Activated CD8-positive, alpha-beta T cell treated with anti-CD3 and anti-CD28 coated beads for 36 hours (primary cell): ENCODE measurements at regions not wholly inside any gene's neighbourhood (a gene's known extent, or its start where the extent isn't known, plus 50 kb on each side); places are given as distances from the start of the nearest gene placed in this dataset.

Experiments
- ATAC-seq: fragments of 200-7000 bp; cut with Tn5 transposase; one replicate; pipeline ENCODE4 v1.10.0; 2021; ENCODE audit warnings: mild to moderate bottlenecking, moderate library complexity
- CTCF ChIA-PET: fragments of 350-600 bp; sonication (Branson Sonifier 250); formaldehyde crosslinking; loops from one replicate; lab custom pipeline; 2021; ENCODE audit warnings: antibody characterized with exemption; lab: Charles Lee
- POLR2A ChIA-PET: fragments of 350-600 bp; sonication (Branson Sonifier 250); formaldehyde crosslinking; loops from one replicate; lab custom pipeline; 2021; ENCODE audit warnings: antibody characterized with exemption; lab: Charles Lee
- DNase-seq: peaks from one replicate; pipeline ENCODE4 v3.0.0-alpha.2; 2020
- H3K27ac Mint-ChIP-seq: one replicate; pipeline ENCODE4 v1.8.0; 2021; ENCODE audit warnings: mild to moderate bottlenecking, mixed read lengths
- H3K27me3 Mint-ChIP-seq: one replicate; pipeline ENCODE4 v1.8.0; 2021; ENCODE audit warnings: mixed read lengths
- H3K36me3 Mint-ChIP-seq: one replicate; pipeline ENCODE4 v1.8.0; 2021; ENCODE audit warnings: low read depth, mixed read lengths
- H3K4me1 Mint-ChIP-seq: one replicate; pipeline ENCODE4 v1.8.0; 2021; ENCODE audit warnings: low read depth, mixed read lengths
- H3K4me3 Mint-ChIP-seq: one replicate; pipeline ENCODE4 v1.8.0; 2021; ENCODE audit warnings: mild to moderate bottlenecking, moderate library complexity, mixed read lengths
- H3K9me3 Mint-ChIP-seq: one replicate; pipeline ENCODE4 v1.8.0; 2021; ENCODE audit warnings: mixed read lengths
- intact Hi-C: fragments of 100-400 bp; cut with micrococcal nuclease; formaldehyde crosslinking; loops from one replicate; pipeline ENCODE4 v1.10.0; 2022
- TF ChIP-seq, protein P1 (sequence below): fragments of 200-600 bp; IDR thresholded peaks from one replicate; pipeline ENCODE4 v1.8.0; 2022; ENCODE audit warnings: antibody characterized with exemption, mild to moderate bottlenecking

DNA sequence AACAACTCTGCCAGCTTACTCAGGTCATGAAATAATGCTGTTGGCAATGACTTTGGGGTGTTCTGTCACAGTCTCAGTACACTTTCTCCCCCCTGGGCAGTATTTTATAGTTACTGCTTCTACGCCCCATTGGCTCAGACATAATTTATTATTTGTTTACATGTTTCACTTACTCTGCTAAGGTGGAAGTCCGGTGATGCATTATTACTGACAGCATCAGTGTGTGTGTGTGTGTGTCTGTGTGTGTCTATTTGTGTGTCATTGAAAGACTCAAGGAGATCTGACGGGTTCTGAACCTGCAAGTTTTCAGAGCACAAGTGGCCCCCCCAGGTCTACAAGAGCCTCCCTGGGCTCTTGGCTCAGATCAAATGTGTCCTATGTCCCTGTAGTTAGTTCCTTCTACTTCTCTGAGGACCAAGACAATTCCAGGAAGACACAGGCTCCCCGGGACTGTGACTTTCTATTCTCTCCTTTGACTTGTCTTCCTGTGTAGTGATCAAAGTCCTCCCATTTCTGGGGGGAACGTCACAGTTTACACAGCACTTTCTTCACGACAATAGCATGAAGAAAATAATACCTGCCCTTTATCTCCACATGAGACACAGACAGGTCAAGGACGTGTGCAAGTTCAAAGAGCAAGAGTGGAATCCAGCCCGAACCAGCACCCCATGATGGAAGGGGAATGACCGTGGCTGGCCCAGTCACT is 283.7 kb upstream of the GATB start:
- ChIA-PET POLR2A (no interaction called here), CTCF (interaction anchor here (1.4 kb wide), 1 partner anchor 16 kb away, joined by 4 read pairs; no protein-coding TSS in a partner anchor)
- TF ChIP-seq, protein P1, sequence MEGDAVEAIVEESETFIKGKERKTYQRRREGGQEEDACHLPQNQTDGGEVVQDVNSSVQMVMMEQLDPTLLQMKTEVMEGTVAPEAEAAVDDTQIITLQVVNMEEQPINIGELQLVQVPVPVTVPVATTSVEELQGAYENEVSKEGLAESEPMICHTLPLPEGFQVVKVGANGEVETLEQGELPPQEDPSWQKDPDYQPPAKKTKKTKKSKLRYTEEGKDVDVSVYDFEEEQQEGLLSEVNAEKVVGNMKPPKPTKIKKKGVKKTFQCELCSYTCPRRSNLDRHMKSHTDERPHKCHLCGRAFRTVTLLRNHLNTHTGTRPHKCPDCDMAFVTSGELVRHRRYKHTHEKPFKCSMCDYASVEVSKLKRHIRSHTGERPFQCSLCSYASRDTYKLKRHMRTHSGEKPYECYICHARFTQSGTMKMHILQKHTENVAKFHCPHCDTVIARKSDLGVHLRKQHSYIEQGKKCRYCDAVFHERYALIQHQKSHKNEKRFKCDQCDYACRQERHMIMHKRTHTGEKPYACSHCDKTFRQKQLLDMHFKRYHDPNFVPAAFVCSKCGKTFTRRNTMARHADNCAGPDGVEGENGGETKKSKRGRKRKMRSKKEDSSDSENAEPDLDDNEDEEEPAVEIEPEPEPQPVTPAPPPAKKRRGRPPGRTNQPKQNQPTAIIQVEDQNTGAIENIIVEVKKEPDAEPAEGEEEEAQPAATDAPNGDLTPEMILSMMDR, result no peak
- ATAC-seq, result no peak
- H3K9me3 Mint-ChIP-seq, result peaks cover 3% of the 10 kb centered on the region
- intact Hi-C loops, result no loop called here
- H3K4me3 Mint-ChIP-seq, result no peak overlapping the region
- peaks cover 4% of the 10 kb centered on the region for H3K4me1 Mint-ChIP-seq
- no peaks in the 10 kb centered on the region for H3K36me3 Mint-ChIP-seq
- H3K27ac Mint-ChIP-seq, result no peak overlapping the region
- H3K27me3 Mint-ChIP-seq, result no peaks in the 10 kb centered on the region
- DNase-seq, result no peak

DNA sequence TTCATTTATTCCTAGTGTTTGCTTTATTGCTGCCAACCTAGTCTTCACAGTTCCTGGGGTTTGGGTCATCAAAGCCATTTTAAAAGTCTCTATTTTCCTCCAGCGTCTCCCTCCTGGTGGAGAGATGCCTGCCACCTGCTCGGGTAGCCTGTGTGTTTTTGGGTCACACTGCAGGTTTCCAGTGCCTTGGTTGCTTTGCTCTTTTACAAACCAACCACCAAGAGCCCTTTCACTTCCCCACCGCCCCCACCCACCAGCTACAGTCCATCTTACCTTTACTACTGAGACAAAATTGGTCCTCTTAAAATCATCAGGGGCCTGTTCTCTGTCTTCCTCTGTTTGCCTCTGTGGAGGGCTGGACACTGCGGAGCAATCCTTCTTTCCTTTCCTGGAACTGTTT is 280.5 kb upstream of the GATB start:
- H3K4me3 Mint-ChIP-seq, result no peak overlapping the region
- ATAC-seq (no peak), DNase-seq (no peak)
- intact Hi-C loops, result no loop called here
- ChIA-PET POLR2A (no interaction called here), CTCF (no interaction called here)
- no peak overlapping the region for H3K27ac Mint-ChIP-seq
- no peaks in the 10 kb centered on the region for H3K27me3 Mint-ChIP-seq
- TF ChIP-seq, protein P1, result no peak
- peaks cover 5% of the 10 kb centered on the region for H3K4me1 Mint-ChIP-seq
- no peaks in the 10 kb centered on the region for H3K36me3 Mint-ChIP-seq
- peaks cover 1% of the 10 kb centered on the region for H3K9me3 Mint-ChIP-seq

DNA sequence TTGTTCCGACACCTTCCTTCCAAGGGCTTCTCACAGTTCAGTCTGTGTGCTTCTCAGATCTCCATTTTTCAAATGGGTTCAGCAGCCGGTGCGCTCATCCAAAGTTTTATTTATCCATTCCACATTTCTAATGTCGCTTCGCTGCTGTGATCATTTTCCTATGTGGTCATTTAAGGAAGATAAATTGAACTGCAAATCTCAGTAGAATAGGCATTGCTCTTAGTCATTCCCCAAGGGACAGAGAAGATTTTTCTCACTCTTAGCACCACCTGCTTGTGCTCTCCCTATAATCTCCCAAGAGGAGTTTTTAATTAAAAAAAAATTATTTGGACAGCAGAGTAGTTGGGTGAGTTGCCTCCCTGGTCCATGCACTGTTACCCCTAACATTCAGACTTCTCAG is 278.9 kb upstream of the GATB start:
- Mint-ChIP-seq H3K4me3 (no peak overlapping the region), H3K36me3 (no peaks in the 10 kb centered on the region), H3K4me1 (peaks cover 4% of the 10 kb centered on the region), H3K27ac (no peak overlapping the region), H3K27me3 (no peaks in the 10 kb centered on the region), H3K9me3 (peaks cover 1% of the 10 kb centered on the region)
- ChIA-PET POLR2A (no interaction called here), CTCF (no interaction called here)
- TF ChIP-seq, protein P1, result no peak
- intact Hi-C loops, result no loop called here
- no peak for ATAC-seq
- no peak for DNase-seq

DNA sequence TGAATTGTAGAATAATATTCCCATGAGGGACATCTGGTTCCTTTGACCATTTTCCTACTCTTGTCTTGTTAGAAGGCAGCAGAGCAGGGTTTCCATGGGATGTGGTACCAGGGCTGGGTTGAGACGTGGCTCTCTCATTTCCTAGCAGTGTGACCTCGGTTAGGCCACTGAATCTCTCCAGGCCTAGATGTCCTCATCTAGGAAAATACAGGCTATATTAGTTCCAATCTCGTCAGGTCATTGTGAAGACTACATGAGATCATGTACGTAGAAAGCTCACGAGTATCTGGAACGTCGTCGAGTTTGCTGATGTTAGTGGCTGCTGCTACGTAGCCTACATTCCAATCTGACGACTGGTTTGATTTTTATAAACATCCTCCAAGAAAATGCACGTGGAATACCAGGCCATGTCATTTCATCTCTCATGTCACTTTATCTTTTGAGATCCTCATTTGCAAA is 278.2 kb upstream of the GATB start:
- DNase-seq (no peak), ATAC-seq (no peak)
- CTCF ChIA-PET, result no interaction called here
- TF ChIP-seq, protein P1, result no peak
- Mint-ChIP-seq H3K9me3 (peaks cover 1% of the 10 kb centered on the region), H3K27ac (no peak overlapping the region), H3K27me3 (no peaks in the 10 kb centered on the region), H3K36me3 (no peaks in the 10 kb centered on the region), H3K4me3 (no peak overlapping the region), H3K4me1 (peaks cover 4% of the 10 kb centered on the region)
- intact Hi-C loops, result no loop called here
- POLR2A ChIA-PET, result no interaction called here

DNA sequence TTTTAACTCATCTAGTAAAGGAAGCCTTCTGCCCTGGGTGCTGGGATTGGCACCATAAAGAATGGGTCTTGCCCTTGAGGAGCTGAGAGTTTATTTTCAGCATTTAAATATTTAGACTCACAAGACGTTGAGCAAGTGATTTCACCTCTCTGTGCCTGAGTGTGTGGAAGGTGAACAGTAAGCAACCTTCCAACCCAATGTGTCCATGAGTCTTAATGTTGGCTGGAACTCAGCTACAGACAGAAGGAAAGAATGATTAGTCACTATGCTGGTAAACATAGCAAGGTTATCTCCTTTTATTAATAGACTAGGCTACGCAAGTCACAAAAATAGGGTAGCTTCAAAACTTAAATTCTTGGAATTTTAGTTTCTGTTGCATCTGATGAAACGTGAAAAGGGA is 277.4 kb upstream of the GATB start:
- Mint-ChIP-seq H3K27me3 (no peaks in the 10 kb centered on the region), H3K36me3 (no peaks in the 10 kb centered on the region), H3K9me3 (peaks cover 1% of the 10 kb centered on the region), H3K4me3 (no peak overlapping the region), H3K4me1 (peaks cover 4% of the 10 kb centered on the region), H3K27ac (no peak overlapping the region)
- ATAC-seq (no peak), DNase-seq (no peak)
- TF ChIP-seq, protein P1, result no peak
- intact Hi-C loops, result no loop called here
- CTCF ChIA-PET, result interaction anchor here (1.8 kb wide), 1 partner anchor 10 kb away, joined by 3 read pairs; no protein-coding TSS in a partner anchor
- POLR2A ChIA-PET, result no interaction called here
